HG03135 (cell line): ENCODE measurements at regions not wholly inside any gene's neighbourhood (a gene's known extent, or its start where the extent isn't known, plus 50 kb on each side); places are given as distances from the start of the nearest gene placed in this dataset.
"Not testable (repeated sequence)": the region's sequence is repeated elsewhere in the genome, so short reads cannot be mapped to it uniquely, and the experiment has no call there.

Experiments used
- ATAC-seq: cut with Tn5 transposase; IDR thresholded peaks from one replicate; pipeline ENCODE4 v1.9.1; 2021; ENCODE audit warnings: mild to moderate bottlenecking, moderate library complexity; ENCODE audit not compliant: unreplicated experiment

DNA sequence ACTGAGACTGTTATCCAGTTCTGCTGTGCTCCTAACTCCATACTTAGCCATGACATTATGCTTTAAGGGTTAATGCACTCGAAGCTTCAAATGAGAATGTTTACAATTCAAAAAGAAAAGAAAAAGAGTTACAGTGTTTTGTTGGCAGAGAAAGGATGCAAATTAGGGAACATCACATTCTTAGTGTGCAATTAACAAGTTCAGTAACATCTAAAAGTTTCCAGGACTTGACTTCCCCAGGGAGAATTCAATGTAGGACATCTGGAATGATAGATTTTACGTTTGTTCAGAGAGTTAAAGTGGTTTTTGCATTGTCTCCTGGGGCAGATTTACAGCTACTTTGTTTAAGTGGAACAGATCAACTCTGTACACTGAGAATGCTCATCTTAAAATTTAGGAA lies 525.2 kb downstream of the LIG4 start:
- no peak for ATAC-seq

DNA sequence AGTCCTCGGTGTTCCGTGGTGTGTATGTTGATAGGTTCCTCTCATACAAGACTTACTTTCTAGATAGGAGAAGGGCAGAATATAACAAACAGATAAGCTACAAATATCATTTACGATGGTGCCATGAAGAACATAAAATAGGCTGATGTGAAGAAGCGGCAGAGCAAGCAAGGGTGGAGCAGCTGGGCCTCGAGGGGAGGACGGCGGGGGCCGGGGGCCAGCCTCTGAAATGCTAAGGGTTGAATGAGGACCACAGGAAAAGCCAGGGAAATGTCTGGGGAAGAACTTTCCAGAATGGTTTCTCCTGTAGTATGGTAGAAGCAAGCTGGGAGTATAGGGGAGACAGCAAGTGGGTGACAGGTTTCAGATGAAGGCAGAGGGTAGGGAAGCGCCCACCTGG lies 529.5 kb downstream of the LIG4 start:
- no peak for ATAC-seq

DNA sequence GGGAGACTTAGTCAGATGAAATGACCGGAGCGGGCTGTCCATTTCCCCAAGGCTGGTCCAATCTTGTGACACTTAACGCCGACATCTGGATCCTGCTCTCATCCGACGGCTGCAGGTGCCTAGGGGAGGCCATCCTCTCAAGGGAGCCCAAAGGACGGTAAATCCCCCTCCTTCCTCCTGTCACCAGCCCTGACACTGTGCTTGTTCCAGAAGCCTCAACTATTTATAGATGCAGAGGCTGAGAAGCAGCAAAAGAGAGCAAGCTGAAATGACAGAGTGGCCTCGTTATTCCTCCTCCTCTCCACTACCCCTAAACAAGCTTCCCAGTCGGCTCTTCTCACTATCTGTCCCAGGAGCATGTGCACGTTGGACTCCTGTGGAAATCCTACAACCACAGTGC lies 533.7 kb downstream of the LIG4 start:
- no peak for ATAC-seq

DNA sequence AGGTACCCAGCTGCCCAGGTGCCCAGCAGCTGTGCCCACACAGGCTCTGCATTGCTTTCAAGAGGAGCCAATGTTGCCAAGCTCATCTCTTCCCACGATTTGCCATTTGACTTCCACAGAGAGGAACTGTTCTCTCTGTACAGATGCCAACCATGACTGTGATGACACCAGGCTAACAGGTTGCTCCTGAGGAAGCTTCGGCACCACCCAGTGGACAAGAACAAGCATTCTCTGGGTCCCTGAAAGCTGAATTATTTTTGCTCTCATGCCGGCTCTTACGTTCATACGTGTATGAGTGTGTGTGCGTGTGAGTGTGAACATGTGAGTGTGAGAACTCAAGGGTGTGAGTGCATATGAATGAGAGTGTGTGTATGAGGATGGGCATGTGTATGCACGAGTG lies 535.2 kb downstream of the LIG4 start:
- no peak for ATAC-seq

DNA sequence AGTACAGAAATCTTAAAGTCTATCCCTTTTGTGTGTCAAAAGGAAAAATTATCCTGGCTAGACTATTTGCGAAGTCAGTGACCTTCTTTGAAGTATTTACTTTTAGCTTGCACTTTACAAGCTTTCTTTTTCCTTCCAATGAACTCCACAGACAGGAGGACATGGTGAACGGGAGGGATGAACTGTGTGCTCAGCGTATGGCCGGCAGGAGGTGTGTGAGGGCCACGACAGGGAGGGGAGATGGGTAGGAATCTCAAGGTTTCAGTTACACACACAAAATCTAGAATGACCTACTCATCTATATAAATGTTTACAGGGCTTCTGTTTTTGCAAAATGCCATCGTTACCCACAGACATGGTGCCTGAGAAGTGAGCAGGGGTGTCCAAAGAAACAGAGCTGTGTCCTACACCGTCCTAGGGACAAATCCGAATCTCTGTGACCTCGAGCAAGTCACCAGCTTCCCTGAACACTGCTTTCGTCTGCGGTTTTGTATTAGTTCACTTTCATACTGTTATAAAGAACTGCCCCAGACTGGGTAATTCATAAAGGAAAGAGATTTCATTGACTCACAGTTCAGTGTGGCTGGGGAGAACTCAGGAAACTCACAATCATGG lies 537.2 kb downstream of the LIG4 start:
- ATAC-seq: no peak

DNA sequence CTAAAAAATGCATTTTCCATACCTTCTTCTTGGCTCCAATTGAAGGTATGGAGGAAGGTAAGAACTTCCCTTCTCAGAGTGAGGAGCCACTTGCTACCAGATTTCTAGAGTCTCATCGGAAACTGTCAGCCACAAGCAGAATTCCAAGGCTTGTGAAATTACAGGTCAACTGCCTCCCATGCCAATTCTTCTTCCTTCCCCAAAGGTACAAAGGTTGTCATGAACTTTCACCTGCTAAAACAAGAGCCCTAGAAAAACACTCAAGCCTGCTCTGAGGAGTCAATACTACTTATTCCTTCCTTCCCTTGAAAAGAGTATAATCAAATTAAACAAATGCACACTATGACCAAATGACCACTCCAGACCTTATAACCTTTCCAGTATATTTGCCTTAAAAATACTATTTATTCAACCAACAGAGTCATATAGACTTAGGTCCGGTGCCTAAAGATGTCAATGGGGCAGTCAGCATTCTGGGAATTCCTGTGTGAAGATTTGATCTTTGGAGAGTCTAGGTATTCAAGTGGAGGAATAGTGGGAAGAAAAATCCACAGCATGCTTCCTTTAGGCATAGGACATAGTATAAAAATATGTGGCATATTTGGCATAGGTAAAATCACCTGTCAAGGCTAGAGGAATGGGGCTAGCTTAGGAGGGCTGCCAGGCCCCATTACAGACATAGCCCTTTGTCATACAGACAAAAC lies 539.3 kb downstream of the LIG4 start:
- no peak for ATAC-seq

DNA sequence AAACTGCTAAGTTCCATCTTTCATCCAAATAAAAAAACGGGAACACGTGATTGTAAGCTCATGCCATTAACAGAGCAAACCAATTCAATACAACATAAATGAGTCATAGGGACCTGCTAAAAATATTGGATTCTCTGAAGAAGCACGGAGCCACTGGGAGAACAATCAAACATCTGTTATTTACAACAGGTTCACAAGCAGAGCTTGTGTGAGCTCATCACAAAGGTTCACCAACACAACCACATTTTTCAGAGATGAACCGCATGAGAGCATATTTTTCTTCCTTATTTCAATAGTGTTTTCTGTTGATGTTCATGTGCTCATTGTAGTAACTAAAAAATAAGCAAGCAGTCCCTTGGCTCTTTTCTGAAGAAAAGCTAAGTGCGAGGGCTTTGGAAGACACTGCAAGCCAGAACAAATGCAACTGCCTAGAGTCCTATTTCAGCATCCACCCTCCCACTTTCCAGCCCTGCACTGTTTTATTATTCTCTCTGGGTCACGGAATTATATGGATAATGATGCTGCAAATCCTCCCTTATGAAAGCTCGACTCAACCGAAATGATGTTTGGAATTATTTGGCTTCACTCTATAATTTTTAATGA lies 545.8 kb downstream of the LIG4 start:
- ATAC-seq: no peak

DNA sequence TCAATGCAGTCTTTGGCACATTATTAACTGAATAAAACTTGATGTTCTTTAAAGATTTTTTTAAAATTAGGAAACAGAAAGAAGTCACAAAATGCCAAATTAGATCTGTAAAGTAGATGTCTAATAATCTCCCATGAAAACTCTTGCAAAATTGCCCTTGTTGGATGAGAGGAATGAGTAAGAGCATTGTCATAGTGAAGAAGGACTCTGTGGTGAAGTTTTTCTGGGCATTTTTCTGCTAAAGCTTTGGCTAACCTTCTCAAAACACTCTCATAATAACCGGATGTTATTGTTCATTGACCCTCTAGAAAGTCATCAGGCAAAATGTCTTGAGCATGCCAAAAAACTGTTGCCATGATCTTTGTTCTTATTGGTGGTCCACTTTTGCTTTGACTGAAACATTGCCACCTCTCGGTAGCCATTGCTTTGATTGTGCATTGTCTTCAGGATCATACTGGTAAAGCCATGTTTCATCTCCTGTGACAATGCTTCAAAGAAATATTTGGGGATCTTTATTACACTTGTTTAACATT lies 549.3 kb downstream of the LIG4 start:
- no peak for ATAC-seq

DNA sequence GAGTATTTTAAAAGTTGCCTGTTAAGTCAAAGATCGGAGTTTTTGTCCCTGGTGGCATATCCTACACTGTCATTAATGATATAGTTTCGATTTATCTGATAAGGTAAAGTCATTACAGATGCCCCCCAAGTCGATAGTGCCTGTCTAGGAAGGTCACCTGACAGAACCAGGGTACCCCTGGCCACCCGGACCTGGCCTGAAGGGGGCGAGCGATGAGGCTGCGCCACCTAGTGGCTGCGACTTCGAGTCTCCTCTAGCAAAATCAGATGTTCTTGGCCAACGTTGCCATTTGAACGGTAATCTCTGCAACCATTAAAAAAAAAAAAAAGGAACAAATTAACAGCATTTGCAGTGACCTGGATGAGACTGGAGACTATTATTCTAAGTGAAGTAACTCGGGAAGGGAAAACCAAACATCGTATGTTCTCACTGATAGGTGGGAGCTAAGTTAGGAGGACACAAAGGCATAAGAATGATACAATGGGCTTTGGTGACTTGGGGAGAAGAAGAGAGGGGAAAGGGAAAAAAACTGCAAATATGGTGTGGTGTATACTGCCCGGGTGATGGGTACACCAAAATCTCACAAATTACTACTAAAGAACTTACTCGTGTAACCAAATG lies 565.1 kb downstream of the LIG4 start:
- peak; percentile 89 for ATAC-seq

DNA sequence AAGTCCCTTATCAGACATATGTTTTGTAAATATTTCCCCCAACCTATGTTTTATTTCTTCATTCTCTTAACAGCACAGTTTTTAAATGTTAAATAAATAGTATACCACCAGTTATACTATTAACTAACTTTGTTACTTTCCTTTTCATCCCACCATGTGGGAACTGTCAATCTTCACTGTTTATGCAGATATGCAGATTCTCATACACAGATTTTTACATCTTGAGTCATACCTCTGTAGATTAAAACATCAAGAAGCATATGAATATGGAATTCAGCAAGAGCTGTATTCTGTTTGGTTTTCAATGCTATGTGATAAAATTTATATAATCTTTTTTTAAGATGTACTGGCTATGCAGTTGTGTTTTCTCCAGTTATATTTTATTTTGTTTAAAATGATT lies 566.3 kb downstream of the LIG4 start:
- ATAC-seq: no peak

DNA sequence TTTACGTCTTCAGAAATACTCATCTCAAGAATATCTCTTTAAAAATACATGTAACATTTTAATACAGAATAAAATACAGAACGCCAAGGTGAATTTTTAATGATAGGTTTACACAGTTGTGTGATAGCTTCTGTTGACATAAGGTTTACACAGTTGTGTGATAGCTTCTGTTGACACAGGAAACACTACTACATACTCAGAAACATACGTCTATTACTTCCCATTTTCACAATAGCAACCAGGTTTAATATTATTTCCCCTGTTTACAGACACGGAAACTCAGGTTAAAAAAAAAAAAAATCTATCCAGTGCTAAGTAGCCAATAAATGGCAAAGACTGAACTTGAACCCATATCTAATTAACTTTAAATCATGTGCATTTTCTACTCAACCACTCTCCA lies 571.2 kb downstream of the LIG4 start:
- no peak for ATAC-seq

DNA sequence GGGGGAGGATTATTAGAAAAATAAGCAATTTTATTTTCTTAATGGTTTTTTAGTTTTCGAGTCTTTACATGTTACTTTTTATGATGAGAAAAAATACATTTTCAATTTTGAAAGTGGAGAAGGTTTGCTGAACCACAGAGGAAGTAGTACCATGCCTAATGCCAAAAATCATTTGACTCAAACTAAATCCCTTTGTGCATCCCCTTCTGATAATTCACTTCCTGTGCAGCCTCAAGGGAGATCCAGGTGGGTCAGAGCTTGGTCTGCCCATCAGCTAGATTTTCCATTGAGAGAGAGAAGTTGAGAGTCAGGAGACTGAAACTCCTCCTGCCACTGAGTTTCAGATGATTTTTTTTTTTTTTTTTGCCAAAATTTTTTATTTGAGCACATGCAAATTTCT lies 571.7 kb downstream of the LIG4 start:
- ATAC-seq: no peak

DNA sequence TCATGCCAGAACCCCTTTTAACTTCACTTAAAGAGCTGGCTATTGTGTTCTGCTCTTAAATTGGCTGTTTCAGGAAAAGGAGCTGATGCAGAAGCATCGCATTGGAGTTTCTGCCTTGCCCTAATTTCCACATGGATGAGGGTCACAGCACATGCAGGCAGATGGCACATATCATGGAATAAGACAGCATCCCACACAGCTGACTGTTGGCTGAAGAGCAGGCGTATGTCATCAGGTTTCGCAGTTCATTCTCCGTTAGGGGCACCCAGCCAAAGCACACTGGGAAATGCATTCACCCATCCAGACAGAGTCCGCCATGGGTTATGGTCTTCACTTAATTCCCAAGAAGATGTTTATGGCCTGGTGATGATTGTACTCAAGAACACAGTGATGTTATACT lies 572.5 kb downstream of the LIG4 start:
- ATAC-seq: no peak

DNA sequence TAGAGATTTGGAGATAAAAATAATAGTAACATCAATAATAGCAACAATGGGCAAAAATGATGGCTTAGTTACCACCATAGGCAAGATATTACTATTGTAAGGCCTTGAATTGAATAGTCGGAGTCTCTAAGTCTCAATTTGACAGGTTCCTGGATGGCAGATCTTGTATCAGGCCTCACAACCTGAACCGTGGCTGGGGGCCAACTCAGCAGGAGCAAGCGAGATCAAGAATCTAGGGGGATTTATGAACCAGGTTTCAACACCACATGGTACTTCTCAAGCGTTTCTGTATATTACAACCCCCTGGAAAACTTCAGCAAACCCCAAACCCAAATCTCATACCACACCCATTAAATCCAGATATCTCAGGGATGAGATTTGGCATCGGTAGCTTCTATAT lies 573.8 kb downstream of the LIG4 start:
- no peak for ATAC-seq

DNA sequence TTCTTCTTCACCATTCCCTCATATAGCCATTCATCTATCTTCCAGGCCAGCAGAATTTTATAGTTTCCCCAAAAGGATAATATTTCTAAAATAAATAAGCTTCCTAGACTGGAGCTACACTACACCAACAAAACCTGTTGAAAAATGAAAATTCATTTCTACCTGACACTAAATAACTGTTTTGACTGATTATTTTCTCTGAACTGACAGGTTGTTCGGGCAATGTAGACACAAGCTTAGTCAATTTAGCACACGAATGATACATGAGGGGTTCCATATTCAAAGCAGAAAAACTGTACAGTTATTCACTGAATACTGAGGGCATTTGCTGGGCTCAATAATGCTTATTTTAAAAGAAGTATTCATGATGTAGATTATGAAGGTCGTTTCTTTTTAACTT lies 589.7 kb downstream of the LIG4 start:
- ATAC-seq: no peak

DNA sequence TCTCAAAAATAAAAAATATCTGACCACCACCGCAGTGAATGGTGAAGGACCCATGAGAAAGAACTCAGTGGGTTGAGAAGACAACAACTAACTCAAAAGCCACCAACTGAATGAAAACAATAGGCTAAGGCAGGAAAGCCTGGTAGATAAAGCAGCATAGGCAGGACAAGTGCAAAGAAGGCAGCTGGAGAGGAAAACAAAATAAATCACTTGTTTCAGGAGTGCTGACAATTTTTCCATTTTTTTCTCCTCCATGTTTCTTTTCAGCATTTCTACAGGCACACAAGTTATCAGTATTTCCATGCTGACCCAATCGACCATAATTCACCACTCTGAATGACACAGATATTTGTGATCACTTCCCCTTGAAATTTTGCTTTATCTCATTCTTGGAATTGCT lies 597.8 kb downstream of the LIG4 start:
- ATAC-seq: no peak

DNA sequence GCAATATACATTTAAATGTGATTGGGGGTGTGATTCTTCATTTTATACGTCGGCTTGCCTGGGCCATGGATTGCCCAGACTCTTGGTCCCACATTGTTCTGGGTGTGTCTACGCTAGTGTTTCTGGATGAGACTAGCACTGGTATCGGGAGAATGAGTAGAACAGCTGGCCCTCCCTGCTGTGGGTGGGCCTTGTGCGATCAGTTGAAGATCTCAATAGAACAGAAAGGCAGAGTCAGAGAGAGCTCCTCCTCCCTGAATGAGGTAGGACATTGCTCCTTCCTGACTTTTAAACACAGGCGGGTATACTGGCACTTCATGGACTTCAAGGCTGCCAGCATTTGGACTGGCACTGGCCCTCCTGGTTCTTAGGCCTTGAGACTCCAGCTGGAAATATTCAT lies 603.0 kb downstream of the LIG4 start:
- no peak for ATAC-seq

DNA sequence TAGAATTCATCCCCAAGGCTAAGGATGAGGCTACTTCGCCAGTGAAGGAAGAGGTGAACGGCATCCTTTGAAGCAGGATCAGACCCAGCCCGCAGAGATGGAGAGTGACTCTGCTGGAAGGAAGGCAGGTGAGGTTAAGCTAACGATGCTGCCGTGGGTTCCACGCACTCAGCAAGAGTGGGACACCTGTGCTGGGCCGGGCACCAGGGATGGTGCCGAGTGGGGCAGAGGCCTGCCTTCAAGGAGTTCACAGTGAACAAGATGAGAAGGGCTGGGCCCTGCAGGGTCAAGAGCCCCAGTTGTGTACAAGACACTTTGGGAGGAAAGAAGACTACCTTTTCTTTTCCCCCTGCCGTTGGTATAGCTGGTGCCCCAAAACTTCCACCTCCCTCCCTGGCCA lies 606.6 kb downstream of the LIG4 start:
- no peak for ATAC-seq

DNA sequence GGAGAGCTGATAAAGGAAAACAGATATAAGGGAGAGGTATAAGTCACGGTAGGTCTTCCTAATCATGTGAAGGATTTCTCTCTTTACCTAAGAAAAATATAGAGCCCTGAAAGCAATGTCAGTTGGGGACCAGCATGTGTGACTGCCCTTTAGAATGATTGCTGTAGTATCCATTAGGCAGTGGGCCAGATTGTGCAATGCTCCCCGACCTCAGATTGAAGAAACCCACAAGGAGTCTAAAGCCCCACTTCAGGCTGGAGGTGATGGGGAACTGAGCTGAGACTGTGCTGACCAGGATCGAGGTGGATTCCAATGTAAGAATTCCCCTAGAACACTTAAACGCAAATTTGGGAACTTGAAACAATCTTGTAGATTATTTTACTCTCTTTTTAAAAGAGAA lies 614.4 kb downstream of the LIG4 start:
- ATAC-seq: no peak

DNA sequence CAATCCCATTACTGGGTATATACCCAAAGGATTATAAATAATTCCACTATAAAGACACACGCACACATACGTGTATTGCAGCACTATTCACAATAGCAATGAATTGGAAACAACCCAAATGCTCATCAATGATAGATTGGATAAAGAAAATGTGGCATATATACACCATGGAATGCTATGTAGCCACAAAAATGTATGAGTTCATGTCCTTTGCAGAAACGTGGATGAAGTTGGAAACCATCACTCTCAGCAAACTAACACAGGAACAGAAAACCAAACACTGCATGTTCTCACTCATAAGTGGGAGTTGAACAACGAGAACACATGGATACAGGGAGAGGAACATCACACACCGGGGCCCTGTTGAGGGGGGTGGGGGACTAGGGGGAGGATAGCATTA lies 619.0 kb downstream of the LIG4 start:
- ATAC-seq: not testable (repeated sequence)

DNA sequence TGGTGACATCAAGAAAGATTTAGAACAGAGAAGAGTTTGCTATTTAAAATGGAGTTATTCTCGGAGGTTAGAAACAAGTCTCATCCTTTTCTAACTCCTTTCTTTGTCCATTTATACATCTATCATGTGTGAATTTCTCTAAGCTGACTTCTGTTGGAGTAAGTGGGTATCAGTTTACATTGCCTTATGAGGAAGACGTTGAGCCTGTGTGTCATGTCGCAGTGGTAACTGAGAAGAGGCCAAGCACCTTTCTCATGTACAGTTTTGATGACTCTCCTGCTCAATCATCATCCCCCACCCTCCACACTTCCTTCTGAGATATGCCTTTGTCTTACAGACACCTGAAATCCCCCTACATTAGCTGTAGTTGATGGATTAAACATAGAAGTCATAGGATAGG lies 624.8 kb downstream of the LIG4 start:
- ATAC-seq: no peak

DNA sequence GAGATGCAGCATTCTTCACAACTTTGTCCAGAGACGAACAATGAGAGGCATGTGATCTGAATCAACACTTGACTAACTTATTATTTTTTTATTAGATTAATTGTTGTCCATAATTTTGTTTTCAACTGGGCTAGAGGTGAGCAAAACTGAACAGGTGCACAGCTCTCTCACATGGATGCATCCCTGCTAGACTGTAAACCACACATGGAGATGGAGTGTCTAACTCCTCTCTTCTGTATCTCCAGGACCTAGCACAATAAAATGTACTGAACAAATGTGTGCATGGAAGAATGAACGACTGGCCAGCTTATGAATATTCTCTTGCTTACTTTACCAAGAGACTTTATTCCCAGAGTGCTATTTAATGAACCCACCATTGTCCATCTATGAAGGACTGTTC lies 627.7 kb downstream of the LIG4 start:
- no peak for ATAC-seq
